ENCODE measurements at regions not wholly inside any gene's neighbourhood (a gene's known extent, or its start where the extent isn't known, plus 50 kb on each side); places are given as distances from the start of the nearest gene placed in this dataset.
"Not testable (repeated sequence)": the region's sequence is repeated elsewhere in the genome, so short reads cannot be mapped to it uniquely, and the experiment has no call there.

DNA sequence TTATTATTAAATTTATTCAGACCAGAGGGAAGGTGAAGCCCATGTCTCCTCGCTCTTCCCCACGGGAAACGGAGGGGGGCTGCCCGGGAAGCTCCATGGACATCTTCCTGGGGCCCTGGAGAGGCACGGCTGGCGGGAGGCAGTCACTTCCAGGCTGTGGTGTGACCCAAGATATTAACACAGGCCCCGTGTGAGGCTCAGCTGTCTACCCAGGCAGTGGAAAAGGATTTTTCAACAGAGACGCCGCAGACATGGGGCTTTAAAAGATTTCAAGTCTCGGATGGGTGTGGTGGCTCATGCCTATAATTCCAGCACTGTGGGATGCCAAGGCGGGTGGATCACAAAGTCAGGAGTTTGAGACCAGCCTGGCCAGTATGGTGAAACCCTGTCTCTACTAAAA is 117.9 kb downstream of the ERMARD start:
- no peak for DNase-seq

DNA sequence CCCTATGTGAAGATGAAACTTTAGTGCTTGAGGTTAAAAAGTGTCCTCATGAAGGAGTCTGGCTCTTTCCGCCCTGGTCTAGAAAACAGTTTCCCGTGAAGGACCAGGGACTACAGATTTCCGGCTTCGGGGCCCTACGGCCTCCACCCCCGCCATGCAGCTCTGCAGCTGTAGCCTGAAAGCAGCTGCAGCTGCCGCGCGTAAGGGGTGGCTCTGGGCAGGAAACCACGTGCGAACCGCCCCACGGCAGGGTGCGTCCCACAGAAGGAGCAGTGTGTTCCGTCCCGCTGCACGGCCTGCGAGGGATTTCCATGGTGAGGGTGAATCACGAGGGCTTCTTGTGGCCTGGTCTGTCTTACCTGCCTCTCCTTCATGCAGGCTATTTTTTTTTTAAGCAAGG is 117.0 kb downstream of the ERMARD start:
- DNase-seq: no peak

DNA sequence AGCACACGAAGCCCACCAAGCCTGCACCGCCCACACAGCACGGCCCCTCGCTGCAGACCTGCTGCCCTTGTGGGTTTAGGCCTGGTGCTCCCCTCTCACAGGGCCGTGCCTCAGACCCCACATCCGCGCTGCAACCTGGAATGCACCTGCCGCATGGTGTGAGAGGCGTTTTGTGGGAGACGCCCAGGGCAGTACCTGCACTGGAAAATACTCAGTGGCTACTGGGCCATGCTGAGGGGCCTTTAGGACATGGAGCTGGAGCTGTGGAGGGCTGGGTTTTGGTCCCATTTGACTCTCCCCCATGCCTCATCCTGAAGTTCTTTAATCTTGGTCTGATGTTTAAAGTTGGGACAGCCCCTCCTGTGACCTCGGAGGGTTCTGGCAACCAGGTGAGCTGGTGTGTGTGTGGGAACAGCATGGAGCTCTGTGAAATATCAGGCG is 116.3 kb downstream of the ERMARD start:
- no peak for DNase-seq

DNA sequence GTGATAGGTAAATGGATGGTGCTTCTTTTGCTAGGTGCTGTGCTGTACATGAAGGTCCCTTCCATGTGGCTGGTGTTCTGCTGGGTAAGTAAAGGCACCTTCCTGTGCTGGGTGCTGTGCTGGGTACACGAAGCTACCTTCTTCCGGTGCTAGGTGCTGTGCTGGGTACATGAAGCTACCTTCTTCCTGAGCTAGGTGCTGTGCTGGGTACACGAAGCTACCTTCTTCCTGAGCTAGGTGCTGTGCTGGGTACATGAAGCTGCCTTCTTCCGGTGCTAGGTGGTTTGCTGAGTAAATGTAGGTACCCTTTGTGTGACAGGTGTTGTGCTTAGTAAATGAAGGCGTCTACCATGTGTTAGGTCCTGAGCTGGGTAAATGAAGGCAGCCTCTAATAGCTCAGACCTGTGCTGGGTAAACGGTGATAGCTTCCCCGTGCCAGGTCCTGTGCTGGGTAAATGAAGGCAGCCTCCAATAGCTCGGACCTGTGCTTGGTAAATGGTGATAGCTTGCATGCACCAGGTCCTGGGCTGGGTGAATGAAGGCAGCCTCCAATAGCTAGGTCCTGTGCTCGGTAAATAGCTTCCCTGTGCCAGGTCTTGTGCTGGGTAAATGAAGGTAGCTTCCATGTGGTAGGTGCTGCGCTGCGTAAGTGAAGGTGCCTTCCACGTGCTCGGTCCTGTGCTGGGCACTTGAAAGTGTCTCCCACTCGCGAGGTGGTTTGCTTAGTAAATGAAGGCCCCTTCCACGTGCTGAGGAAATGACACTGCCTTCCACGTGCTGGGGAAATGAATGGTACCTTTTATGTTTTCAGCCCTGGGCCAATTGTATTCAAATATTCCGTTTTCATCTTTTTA is 115.5 kb downstream of the ERMARD start:
- no peak for DNase-seq

DNA sequence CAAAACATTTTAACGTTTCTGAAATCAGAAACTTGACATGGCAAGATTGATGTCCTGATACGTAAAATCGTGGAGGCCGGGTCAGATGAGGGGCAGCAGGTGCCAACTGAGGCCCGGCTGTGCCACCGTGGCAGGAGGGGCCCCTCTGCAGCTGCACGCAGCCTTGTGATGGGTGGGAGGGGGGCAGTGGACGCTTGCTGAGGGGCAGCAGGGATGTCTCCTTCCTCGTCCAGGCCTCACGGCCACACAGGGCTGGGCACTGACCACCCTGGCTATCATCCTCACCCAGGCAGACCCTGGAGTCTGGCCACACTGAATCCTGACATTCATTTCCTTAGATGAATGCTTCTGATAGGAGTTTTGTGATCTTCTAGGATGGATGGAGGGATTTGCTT is 114.7 kb downstream of the ERMARD start:
- no peak for DNase-seq

DNA sequence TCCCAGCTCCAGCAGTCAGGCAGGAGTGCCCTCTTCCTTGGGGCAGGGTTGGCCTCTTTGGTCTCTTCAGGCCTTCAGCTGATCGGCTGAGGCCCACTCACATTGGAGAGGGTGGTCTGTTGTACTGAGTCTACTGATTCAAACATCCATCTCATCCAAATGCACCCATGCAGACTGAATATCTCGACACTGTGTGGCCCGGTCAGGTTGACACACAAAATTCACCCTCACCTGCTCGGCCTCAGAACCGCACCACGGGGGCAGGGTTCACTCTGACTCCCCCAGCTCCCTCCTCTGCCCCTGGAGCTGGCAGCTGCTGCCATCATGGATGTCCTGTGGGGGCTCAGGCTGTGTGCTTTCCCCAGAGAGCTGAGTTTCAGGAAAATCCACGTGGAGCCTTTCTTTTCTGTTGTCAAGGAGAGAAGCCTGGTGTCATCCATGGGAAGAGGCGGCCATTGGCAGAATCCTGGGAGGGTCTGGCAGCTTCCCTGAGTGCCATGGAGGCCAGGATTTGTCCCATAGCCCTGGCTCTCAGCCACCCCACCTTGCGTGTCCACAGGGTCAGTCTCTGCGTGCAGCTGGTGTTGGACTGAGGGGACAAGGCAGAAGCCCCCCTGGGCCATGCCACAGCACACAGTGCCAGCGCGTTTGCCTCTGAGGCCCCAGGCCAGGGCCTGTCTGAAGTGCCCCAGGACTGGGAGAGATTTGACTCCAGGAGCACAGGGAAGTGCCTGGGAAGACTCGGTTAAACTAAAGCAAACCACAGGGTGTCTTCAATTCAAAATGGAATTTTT is 114.1 kb downstream of the ERMARD start:
- DNase-seq: no peak

DNA sequence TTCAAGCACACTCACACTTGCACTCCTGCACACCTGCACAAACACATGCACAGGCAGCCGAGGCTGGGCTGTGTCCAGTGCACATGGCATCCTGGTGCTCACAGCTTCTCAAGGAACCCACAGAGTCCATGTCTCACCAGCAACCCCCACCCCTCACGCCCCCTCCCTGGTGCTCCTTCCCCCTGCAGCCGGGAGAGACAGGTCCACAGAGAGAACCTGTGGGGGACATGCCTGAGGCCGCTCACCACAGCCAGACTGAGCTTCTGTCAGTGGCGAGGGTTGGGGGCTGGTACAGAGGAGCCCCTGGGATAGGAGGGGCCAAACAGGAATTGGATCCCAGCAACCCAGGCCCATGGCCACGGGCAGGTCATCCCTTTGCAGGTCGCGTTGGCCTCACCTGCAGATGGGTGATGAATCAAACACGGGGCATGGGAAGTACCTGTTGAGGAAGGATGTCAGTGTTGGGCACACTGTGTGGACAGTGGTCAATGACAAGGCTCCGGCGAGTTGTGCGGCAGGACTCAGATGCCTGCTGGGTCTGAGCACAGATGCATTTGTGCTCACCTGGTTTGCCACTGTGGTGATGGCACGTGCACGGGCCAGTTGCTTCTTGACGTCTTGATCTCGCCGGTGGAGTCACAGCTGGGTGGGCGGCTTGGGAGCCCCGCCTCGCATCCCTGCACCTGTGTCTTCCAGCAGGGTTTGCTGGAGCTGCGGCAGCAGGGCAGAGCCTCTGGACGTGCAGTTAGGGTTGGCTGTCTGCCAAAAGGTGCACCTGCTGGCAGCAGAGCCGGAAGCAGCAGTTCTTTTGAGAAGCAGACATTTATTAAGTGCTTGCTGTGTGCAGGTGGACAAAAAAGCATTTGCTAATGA is 113.0 kb downstream of the ERMARD start:
- peak; percentile 86 for DNase-seq

DNA sequence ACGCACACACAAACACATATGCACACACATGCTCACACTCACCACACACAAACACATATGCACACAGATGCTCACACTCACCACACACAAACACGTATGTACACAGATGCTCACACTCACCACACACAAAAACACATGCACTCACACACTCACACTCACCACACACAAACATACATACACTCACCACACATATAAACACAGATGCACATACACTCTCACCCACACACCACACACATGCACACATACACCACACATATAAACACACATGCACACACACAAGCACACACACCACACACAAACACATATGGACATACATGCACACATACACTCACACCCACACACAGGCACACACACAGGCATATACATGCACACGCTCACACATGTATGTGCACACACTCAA is 112.3 kb downstream of the ERMARD start:
- no peak for DNase-seq

DNA sequence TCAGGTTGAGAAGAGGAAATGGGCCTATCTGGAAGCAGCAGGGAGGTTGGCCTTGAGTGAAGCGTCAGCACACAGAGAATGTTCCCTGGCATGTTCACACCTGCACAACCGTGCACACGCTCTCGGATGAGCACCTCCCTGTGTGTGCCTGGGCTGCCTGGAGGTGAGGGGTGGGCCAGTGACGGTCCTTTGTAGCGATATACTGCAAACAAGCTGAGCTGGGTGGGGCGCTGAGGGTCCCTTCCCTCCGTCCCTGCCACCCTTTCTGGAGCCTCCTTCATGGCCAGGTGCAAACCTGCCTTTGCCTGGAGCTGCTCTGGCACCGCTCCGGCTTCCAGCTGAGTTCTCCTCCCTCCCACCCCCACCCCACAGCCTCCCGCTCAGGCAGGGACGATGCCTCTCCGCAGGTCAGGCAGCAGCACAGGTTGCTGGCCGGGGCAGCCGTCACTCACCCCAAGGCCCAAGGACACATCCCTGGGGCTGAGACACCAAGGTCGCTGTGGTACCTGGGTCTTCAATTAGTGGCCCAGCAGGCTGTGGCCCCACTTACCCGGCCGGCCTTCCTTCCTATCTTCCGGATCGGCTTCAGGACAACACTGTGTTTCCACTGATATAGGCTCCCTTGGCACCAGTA is 111.6 kb downstream of the ERMARD start:
- no peak for DNase-seq

DNA sequence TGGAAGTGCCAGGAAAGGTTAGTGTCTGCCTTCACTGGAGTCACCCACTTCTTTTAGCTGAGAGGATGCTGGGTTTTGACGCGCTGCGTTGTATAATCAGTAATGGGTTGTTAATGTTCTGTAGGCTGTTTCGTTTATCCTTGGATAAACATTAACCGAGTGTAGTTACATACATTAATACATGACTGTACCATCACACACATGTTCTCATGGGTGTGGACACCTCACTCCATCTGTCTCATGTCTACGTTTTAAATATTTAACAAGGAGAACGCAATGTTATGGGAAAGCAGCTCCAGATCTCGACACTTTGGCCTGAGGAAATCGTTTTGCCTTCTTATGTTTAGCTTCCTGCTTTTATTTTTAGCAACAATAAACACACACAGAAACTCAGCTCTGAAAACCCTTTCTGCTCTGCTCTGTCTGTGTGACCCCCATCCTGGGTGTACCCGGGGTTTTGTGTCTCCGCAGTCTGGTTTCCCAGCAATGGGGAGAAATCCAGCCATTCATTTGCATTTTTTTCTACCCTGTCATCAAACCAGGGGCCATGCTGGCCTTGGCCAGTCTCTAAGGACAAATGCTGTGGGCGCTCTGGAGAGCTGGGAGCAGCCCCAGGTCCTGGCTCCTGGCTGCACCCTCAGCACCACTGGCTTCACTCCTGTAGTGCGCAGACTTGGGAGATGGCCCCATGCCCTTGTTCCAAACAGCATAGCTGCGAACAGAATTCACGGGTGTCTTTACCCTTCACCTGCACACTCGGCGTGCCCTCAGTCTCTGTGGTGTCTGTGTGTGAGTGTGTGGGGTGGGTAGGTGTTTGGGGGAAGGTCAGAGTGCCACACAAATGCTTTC is 110.8 kb downstream of the ERMARD start:
- no peak for DNase-seq

DNA sequence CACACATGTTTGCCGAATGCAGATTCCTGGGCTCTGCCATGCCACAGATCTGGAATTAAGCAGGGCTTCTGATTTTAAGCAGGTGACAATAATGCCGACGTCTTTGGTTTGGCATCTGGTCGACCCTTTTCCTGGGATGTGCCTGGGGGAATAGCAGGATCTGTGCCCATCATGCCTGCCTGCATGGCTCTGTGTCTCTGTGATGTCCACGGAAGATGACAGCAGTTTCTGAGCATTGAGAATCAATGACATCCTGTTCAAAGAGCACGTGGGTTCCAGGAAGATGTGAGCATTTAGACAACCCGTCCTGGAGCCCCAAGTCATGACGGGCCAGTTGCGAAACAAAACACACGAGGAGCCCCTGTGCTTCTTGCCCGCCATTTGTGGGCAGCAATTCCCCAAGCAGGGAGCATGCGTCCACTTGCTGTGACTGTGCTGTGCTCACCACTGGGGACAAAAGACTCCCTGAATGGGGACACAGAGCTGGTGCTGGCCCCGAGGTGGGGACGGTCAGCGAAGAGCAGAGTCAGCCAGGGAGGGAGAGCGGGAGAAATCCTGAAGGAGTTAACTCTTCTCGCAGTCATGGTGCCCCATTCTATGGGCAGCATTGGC is 110.1 kb downstream of the ERMARD start:
- no peak for DNase-seq

DNA sequence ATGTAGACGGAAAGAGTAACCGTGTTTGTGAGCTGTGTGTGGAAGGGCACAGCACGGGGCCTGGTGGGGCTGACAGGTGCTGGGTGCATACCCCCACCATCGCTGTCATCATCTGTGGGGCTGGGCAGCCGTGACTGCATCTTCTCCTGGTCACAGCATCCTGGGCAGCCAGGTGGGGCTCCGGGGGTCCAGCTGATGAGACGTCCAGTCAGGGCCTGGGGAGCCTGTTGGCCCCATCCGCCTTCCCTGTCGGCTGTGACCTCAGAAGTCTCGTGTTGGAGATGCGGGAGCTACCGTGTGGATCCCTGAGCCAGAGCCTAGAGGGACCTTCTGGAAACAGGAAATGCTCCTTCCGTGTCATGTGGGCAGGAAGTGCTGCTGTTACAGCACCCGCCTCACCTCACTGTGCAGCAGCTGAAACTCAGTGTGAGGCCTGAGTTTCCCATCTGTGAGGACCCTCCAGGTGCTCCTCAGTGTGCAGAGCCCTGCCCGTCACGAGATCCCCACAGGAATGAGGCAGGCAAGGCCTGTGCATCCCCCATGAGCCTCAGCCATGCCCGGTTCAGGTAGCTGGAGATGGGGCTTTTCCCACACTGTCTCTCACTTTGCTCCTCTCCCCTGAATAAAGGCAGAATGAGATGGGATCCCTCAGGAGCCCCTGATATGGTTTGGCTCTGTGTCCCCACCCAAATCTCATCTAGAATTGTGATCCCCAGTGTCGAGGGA is 108.7 kb downstream of the ERMARD start:
- no peak for DNase-seq

DNA sequence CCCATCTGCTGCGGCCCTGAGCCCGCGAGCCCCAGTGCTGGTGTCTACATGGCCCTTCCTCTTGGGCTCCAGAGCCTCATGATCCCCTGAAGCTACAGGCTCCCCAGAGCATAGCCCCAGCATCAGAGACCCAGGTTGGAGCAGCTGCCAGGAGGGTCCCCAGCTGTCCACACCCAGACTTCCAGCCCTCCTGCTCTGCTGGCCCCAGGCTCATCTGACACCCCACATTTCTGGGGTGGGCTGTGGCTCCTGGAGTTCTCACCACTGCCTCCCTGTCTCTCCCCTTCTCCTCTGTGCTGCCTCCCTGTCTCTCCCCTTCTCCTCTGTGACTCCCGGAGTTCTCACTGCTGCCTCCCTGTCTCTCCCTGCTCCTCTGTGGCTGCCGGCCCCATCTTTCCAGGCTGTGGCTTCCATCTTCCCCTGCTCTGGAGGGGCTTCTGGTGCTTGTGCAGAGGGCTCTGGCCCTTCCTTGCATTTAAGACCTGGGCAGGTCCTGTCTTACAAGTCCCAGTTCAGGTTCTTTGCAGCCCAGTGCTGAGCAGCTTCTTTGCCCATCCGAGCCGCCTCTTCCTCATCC is 108.1 kb downstream of the ERMARD start:
- no peak for DNase-seq

DNA sequence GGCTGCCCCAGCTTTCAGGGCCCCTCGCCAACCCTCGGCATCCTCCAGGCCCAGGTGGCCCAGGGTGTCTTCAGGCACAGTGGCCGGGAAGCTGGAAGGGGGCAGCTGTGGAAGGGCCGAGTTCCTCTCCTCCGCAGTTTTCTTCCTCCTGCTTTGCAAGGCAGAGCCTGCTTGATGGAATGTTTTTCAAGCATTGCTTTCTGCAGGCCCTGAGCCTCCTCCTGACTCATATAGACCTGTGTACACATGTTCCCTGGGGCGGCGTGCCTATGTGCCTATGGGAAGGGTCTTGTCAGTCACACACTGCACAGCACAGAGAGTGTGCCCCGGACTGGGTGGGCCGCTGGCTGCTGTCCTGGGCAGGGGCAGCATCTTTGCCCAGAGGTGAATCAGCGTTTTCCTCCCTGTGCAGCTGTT is 107.5 kb downstream of the ERMARD start:
- DNase-seq: no peak

DNA sequence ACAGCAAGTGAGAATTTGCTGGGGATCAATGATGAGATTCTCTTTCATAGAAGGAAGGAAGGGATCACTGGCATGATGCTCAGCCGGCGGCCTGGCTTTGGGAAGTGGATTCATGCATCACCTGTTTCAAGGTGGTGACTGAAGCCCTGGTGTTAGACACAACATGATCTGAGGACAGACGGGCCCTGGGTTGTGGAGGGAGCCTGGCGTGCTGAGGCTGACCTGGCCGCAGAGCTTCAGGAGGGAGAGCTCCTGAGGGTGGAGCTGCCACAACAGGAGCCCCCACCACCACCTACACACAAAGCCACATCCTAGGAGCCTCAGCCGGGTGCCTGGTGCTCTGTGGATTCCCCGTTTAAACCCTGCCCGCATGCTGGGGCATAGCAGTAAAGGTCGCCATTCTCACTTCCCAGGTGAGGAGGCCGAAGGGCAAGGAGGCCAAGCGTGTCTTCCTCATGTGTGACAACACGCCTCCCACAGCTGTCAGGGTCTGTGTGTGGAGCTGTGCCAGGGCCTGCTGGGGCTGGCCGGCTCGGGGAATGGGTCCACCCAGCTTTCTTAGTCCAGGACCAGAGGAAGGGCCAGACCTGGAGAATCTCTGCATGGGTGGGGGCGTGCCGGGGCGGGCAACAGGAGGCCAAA is 107.0 kb downstream of the ERMARD start:
- DNase-seq: no peak

DNA sequence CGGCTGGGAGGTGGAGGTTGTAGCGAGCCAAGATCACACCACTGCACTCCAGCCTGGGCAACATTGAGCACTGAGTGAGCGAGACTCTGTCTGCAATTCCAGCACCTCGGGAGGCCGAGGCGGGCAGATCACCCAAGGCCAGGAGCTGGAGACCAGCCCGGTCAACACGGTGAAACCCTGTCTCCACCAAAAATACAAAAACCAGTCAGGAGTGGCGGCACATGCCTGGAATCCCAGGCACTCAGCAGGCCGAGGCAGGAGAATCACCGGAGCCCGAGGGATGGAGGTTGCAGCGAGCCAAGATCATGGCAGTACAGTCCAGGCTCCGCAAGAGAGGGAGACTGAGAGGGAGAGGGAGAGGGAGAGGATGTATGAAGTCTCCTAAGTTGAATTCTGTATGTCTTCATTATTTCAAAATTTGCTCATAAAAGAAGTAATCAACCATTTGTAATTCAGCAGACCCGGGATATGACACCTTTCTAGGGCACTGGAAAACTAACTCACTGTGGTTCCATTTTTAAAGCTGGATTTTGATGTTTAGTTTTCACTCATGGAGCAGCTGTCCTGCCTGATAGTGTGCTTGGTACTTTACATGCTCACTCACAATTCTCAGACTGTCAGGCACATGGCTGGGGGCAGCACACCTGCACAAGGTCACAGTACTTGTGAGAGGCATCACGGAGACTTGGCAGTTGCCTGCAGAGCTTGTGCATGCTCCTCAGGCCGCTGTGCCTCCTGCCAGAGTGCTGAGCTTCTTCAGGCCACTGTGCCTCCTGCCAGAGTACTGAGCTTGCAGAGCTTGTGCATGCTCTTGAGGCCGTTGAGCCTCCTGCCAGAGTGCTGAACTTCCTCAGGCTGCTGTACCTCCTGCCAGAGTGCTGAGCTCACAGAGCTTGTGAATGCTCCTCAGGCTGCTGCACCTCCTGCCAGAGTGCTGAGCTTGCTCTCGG is 106.2 kb downstream of the ERMARD start:
- no peak for DNase-seq

DNA sequence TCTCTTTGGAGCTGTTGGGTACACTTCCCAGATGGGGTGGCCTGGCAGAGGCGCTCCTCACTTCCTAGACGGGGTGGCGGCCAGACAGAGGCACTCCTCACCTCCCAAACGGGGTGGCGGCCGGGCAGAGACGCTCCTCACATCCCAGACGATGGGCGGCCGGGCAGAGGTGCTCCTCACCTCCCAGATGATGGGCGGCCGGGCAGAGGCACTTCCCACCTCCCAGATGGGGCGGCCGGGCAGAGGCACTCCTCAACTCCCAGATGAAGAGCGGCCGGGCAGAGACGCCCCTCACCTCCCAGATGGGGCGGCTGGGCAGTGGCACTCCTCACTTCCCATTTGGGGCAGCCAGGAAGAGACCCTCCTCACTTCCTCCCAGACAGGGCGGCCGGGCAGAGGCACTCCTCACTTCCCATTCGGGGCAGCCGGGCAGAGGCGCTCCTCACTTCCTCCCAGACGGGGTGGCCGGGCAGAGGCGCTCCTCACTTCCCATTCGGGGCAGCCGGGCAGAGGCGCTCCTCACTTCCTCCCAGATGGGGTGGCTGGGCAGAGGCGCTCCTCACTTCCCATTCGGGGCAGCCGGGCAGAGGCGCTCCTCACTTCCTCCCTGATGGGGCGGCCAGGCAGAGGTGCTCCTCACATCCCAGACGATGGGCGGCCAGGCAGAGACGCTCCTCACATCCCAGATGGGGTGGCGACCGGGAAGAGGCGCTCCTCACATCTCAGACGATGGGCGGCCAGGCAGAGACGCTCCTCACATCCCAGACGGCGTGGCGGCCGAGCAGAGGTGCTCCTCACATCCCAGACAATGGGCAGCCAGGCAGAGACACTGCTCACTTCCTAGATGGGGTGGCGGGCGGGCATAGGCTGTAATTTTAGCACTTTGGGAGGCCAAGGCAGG is 105.3 kb downstream of the ERMARD start:
- DNase-seq: not testable (repeated sequence)

Measured in NCI-H748 treated with DMSO at 0.1 percent for 48 hours (cell line).